NT2/D1 (cell line): ENCODE measurements at regions not wholly inside any gene's neighbourhood (a gene's known extent, or its start where the extent isn't known, plus 50 kb on each side); places are given as distances from the start of the nearest gene placed in this dataset.

Source experiments
- DNase-seq: peaks from one replicate; pipeline ENCODE4 v3.0.0-alpha.2; 2011; ENCODE audit warnings: low read depth, low spot score
- H3K27me3 ChIP-seq: 2 replicates; pipeline ENCODE4 v1.6.0; 2011; ENCODE audit warnings: mild to moderate bottlenecking; ENCODE audit not compliant: insufficient read length, insufficient read depth
- H3K36me3 ChIP-seq: 2 replicates; pipeline ENCODE4 v1.6.1; 2011; ENCODE audit warnings: mild to moderate bottlenecking, low read length, mixed read lengths; ENCODE audit not compliant: insufficient read depth, insufficient read length
- H3K4me1 ChIP-seq: 2 replicates; pipeline ENCODE4 v1.5.1; 2011; ENCODE audit not compliant: insufficient read depth, insufficient read length
- H3K4me3 ChIP-seq: 2 replicates; pipeline ENCODE4 v1.5.1; 2011; ENCODE audit warnings: low read depth; ENCODE audit not compliant: insufficient read length
- H3K9ac ChIP-seq: 2 replicates; pipeline ENCODE4 v1.6.0; 2011; ENCODE audit warnings: low read depth; ENCODE audit not compliant: insufficient read length
- H3K9me3 ChIP-seq: 2 replicates; pipeline ENCODE4 v1.5.1; 2011; ENCODE audit warnings: mild to moderate bottlenecking, low read length; ENCODE audit not compliant: insufficient read depth
- SUZ12 ChIP-seq: IDR thresholded peaks from 2 replicates; pipeline ENCODE4 v1.6.1; 2011; ENCODE audit not compliant: insufficient read length, insufficient read depth; ENCODE audit errors: extremely low read depth
- YY1 ChIP-seq: IDR thresholded peaks from 2 replicates; pipeline ENCODE4 v1.6.1; 2011; ENCODE audit not compliant: insufficient read length, insufficient read depth
- ZNF274 ChIP-seq: IDR thresholded peaks from 2 replicates; pipeline ENCODE4 v1.6.1; 2011; ENCODE audit warnings: mild to moderate bottlenecking, low read depth, low read length

- peaks cover 12% of the 10 kb centered on the region for H3K4me1 ChIP-seq
- no peak overlapping the region for H3K4me3 ChIP-seq
- no peak overlapping the region for H3K9ac ChIP-seq
- H3K36me3 ChIP-seq = no peaks in the 10 kb centered on the region
- TF ChIP-seq ZNF274 = no peak
- no peak for TF ChIP-seq SUZ12
- TF ChIP-seq YY1 = no peak
- no peak for DNase-seq
- no peaks in the 10 kb centered on the region for H3K9me3 ChIP-seq
- H3K27me3 ChIP-seq = no peaks in the 10 kb centered on the region
Observed at GRCh38 chr1:5753549-5754421, 238.4 kb downstream of the NPHP4 start.

DNA sequence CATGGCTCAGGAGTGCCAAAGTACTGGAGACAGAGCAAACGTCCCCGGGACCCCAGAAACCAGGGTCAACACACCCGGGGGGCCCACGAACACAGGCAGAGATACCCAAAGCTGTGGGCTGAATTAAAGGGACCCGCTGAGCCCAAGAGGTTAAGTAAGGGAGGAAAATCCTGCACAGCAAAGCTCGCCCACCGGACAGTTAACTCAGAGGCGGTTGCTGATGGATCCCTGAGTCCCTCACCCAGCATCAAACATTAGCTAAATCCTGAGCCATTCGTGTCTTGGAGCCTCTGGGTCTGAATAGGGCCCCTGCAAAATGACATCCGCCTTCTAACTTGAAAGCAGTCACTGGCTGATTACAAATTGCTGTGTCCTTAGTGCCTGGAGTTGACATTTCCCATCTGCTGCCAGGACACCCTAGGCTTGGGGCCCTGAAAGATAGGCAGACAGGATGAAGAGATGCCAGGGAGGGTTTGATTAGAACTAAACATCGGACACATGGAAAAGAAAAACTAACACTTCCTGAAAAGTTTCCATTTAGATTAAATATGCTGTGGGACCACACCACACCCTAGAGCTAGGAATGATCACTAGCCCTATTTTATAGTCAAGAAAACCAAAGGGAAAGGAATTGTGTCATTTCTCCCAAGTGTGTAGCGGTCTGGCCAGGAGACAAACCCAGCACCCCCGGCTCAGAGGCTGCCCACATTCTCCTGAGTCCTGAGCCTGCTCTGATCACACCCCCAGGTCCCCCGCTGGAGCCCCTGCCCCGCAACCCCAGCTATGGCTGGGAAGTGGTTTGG, 239.3 kb downstream of the NPHP4 start:
- TF ChIP-seq SUZ12 (no peak), YY1 (no peak), ZNF274 (no peak)
- Histone ChIP-seq H3K4me1 (peaks cover 12% of the 10 kb centered on the region), H3K9ac (no peak overlapping the region), H3K9me3 (no peaks in the 10 kb centered on the region), H3K27me3 (no peaks in the 10 kb centered on the region), H3K36me3 (no peaks in the 10 kb centered on the region), H3K4me3 (no peak overlapping the region)
- no peak for DNase-seq

DNA sequence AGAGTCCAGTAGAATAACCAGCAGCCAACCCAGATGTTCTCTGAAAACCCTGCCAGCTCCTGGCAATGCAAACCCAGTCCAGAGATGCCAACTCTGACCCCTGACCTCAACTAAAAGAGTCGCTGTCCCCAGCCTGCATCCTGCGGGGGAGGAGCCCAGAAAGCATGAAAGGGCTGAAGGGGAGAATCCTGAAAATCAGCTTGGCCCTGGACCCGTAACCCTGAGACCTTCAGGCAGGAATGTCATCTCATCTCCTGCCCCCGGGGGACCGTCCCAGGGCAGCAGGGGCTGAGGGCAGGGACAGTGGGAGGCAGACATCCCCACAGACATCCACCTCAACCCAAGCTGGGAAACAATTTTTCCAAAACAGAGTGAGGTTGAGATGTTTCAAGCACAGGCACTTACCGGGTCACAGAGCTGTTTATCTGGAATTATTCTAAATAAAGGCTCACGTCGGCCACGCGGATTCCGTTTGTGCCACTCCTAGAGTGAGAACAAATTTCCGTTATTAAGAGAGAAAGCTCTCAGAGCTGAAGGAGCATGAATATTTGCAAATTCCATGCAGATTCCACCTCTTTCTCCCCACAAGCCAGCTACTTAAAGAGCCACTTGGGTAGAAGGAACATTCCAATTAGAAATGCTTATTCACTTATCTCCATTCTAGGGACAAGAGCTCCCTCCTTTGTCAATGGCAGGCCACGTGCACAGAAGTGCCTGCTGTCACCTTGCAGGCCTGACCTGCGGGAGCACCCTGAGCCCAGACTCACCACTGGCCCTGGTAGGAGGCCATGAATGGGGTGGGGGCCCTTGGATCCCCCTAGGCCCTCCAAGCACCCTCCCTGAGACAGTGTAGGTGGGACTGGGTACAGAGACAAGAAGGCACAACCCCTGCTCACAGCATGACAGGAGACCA, 240.1 kb downstream of the NPHP4 start:
- Histone ChIP-seq H3K9me3 (no peaks in the 10 kb centered on the region), H3K4me1 (peaks cover 12% of the 10 kb centered on the region), H3K9ac (no peak overlapping the region), H3K27me3 (no peaks in the 10 kb centered on the region), H3K4me3 (no peak overlapping the region), H3K36me3 (no peaks in the 10 kb centered on the region)
- TF ChIP-seq ZNF274 (no peak), SUZ12 (no peak), YY1 (no peak)
- DNase-seq = no peak

DNA sequence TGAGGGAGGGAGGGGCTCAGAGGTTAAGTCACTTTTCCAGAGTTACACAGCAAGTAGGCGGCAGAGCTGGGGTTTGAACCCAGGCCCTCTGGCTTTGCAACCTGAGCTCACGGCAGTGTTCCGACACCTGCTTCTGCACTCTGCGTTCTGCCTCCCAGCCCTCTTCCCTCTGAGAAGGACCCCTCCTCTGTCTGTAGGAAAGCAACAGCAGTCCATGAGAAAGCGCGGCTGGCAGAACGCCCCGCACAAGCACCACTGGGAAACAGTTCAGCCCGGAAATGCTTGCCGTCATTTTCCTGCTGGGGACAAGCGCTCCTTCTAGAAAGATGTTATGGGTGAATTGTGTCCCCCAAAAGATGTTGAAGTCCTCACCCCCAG, 241.1 kb downstream of the NPHP4 start:
- H3K4me1 ChIP-seq = peaks cover 12% of the 10 kb centered on the region
- no peaks in the 10 kb centered on the region for H3K9me3 ChIP-seq
- H3K27me3 ChIP-seq = no peaks in the 10 kb centered on the region
- DNase-seq = no peak
- H3K36me3 ChIP-seq = no peaks in the 10 kb centered on the region
- H3K9ac ChIP-seq = no peak overlapping the region
- TF ChIP-seq ZNF274 (no peak), YY1 (no peak), SUZ12 (no peak)
- no peak overlapping the region for H3K4me3 ChIP-seq

- Histone ChIP-seq H3K9ac (no peak overlapping the region), H3K9me3 (no peaks in the 10 kb centered on the region), H3K4me3 (no peak overlapping the region), H3K4me1 (peaks cover 12% of the 10 kb centered on the region), H3K36me3 (no peaks in the 10 kb centered on the region), H3K27me3 (no peaks in the 10 kb centered on the region)
- DNase-seq = no peak
- TF ChIP-seq YY1 (no peak), SUZ12 (no peak), ZNF274 (no peak)
Observed at GRCh38 chr1:5750186-5751162, 241.8 kb downstream of the NPHP4 start.

DNA sequence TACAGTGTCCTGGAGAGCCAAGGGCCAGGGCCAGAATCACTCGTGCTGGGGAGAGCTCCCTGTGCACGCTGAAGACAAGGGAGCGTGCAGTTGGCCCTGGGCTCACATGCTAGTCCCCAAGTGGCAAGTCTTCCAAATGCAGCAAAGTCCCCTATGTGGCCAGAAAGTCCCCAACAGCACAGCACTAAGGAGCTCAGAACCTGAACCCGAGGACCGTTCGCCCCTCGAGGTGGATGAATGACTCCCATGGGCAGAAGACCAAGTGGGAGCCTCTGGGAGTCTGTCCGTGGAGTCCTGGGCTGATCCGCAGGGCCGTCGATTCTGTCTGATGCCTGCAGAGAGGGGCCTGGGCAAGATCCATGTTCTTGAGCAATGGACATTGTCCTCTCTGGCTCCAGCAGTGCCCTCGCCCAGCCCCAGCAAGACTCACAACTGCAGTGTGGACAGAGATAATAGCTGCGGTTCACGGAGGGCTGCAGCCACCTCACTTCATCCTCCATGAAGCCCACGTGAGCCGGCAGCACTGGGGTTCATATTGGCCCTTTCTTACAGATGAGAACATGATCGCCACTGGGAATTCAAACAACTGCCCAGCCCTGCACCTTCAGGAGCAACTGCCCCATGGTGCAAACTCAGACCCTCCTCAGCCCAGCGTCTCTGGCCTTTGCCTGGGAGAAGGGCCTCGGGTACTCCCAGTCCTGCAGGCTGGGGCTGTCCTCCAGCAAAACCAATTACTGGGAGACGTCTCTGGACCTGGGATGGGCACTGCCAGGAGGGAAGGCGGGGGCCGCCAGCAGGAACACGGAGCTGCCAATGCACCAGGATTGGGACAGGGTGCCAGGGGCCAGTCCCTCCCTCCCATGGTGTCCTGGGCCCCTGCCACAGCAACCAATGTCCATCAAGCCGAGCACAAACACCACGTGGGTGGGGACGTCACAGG, 243.7 kb downstream of the NPHP4 start:
- H3K9ac ChIP-seq = no peak overlapping the region
- no peaks in the 10 kb centered on the region for H3K9me3 ChIP-seq
- TF ChIP-seq YY1 (no peak), ZNF274 (no peak), SUZ12 (no peak)
- H3K4me3 ChIP-seq = no peak overlapping the region
- H3K36me3 ChIP-seq = no peaks in the 10 kb centered on the region
- peaks cover 10% of the 10 kb centered on the region for H3K4me1 ChIP-seq
- no peaks in the 10 kb centered on the region for H3K27me3 ChIP-seq
- no peak for DNase-seq
